HG02623 (cell line): ENCODE measurements at regions not wholly inside any gene's neighbourhood (a gene's known extent, or its start where the extent isn't known, plus 50 kb on each side); places are given as distances from the start of the nearest gene placed in this dataset.

ENCODE experiments used
- ATAC-seq: cut with Tn5 transposase; IDR thresholded peaks from one replicate; pipeline ENCODE4 v1.9.1; 2021; ENCODE audit warnings: moderate library complexity; ENCODE audit not compliant: unreplicated experiment

- no peak for ATAC-seq
Measured at GRCh38 chr1:224564454-224565084, 51.5 kb upstream of the CNIH3 start.

GRCh38 chr1:224565186-224565585, 50.9 kb upstream of the CNIH3 start:
- ATAC-seq: no peak

GRCh38 chr1:224565611-224566406, 50.3 kb upstream of the CNIH3 start:
- ATAC-seq: no peak
